B cell (primary cell): ENCODE measurements at regions not wholly inside any gene's neighbourhood (a gene's known extent, or its start where the extent isn't known, plus 50 kb on each side); places are given as distances from the start of the nearest gene placed in this dataset.

Source experiments
- ATAC-seq: fragments of 200-7000 bp; cut with Tn5 transposase; one replicate; pipeline ENCODE4 v1.10.0; 2021; ENCODE audit warnings: low read depth, mild to moderate bottlenecking, moderate number of reproducible peaks, moderate library complexity
- CTCF ChIA-PET: fragments of 350-600 bp; sonication (Branson Sonifier 250); formaldehyde crosslinking; loops from one replicate; lab custom pipeline; 2021; ENCODE audit warnings: antibody characterized with exemption, inconsistent platforms; lab: Charles Lee
- POLR2A ChIA-PET: fragments of 350-600 bp; sonication (Branson Sonifier 250); formaldehyde crosslinking; loops from one replicate; lab custom pipeline; 2021; ENCODE audit warnings: antibody characterized with exemption; lab: Charles Lee
- DNase-seq: peaks from one replicate; pipeline ENCODE4 v3.0.0; 2013
- H2AFZ ChIP-seq: 2 replicates; pipeline ENCODE4 v1.6.1; 2012; ENCODE audit warnings: mild to moderate bottlenecking, low read depth, low read length; ENCODE audit not compliant: insufficient read depth, poor library complexity, severe bottlenecking
- H3K27ac ChIP-seq, 2 donors: 1 replicate in 1 of 2; 2 replicates in 1 of 2; pipeline ENCODE4 v1.5.1; 2012 to 2013; ENCODE audit warnings: low read length in 2 of 2, mild to moderate bottlenecking in 2 of 2, moderate library complexity in 1 of 2
- H3K27me3 ChIP-seq, 4 experiments: fragments of 200-600 bp in 1 of 4; sonication (generic) in 1 of 4; replicated peaks in 1 of 4; 1 replicate in 2 of 4; 2 replicates in 2 of 4; pipeline versions ENCODE4 v1.6.1 to v1.7.0; 2013 to 2016; ENCODE audit warnings: low read length in 3 of 4, mild to moderate bottlenecking in 2 of 4, mixed read lengths in 1 of 4, moderate library complexity in 1 of 4; ENCODE audit not compliant: insufficient read depth in 4 of 4, control insufficient read depth in 3 of 4; ENCODE audit errors: control extremely low read depth in 1 of 4
- H3K36me3 ChIP-seq, 2 experiments: replicated peaks in 1 of 2; 1 replicate in 1 of 2; 2 replicates in 1 of 2; pipeline versions ENCODE4 v1.6.1 to v1.7.1; 2013; ENCODE audit warnings: low read length in 1 of 2; ENCODE audit not compliant: insufficient read depth in 2 of 2, control insufficient read depth in 1 of 2; ENCODE audit errors: control extremely low read depth in 1 of 2, extremely low read depth in 1 of 2
- H3K4me1 ChIP-seq, 2 donors: fragments of 200-600 bp in 1 of 2; sonication (generic) in 1 of 2; 1 replicate in 1 of 2; 2 replicates in 1 of 2; pipeline versions ENCODE4 v1.5.1 to v1.6.1; 2013 to 2017; ENCODE audit warnings: low read length in 2 of 2; ENCODE audit not compliant: control insufficient read depth in 2 of 2, insufficient read depth in 2 of 2
- H3K4me2 ChIP-seq: replicated peaks from 2 replicates; pipeline ENCODE3; 2012; ENCODE audit warnings: mild to moderate bottlenecking, low read depth, low read length; ENCODE audit not compliant: poor library complexity, severe bottlenecking
- H3K4me3 ChIP-seq, 5 experiments: fragments of 200-600 bp in 1 of 5; sonication (generic) in 1 of 5; 1 replicate in 3 of 5; 2 replicates in 2 of 5; pipeline versions ENCODE4 v1.5.1 to v1.7.0; 2011 to 2016; ENCODE audit warnings: low read length in 4 of 5, mild to moderate bottlenecking in 4 of 5, low read depth in 2 of 5, control low read depth in 1 of 5, moderate library complexity in 1 of 5; ENCODE audit not compliant: insufficient read depth in 1 of 5; ENCODE audit errors: control extremely low read depth in 1 of 5, extremely low read depth in 1 of 5
- H3K79me2 ChIP-seq: fragments of 200-600 bp; sonication (generic); one replicate; pipeline ENCODE4 v1.6.0; 2016; ENCODE audit warnings: low read length; ENCODE audit not compliant: control insufficient read depth, insufficient read depth
- H3K9ac ChIP-seq: fragments of 200-600 bp; sonication (generic); 2 replicates; pipeline ENCODE4 v1.6.1; 2017; ENCODE audit warnings: mild to moderate bottlenecking, low read length, moderate library complexity
- H3K9me3 ChIP-seq, 3 donors: one replicate each; pipeline versions ENCODE4 v1.6.1 to v1.7.1; 2013; ENCODE audit warnings: low read length in 2 of 3; ENCODE audit not compliant: control insufficient read depth in 2 of 3, insufficient read depth in 1 of 3; ENCODE audit errors: control extremely low read depth in 1 of 3
- H4K20me1 ChIP-seq: 2 replicates; pipeline ENCODE4 v1.6.0; 2012; ENCODE audit warnings: mild to moderate bottlenecking, low read length; ENCODE audit not compliant: insufficient read depth, control insufficient read depth, poor library complexity, severe bottlenecking
- H3K27ac Mint-ChIP-seq: one replicate; pipeline ENCODE4 v1.8.0; 2021; ENCODE audit warnings: mixed read lengths
- H3K27me3 Mint-ChIP-seq: one replicate; pipeline ENCODE4 v1.8.0; 2021; ENCODE audit warnings: mixed read lengths
- H3K4me1 Mint-ChIP-seq: one replicate; pipeline ENCODE4 v1.8.0; 2021; ENCODE audit warnings: mixed read lengths
- H3K4me3 Mint-ChIP-seq: one replicate; pipeline ENCODE4 v1.8.0; 2021; ENCODE audit warnings: mixed read lengths
- H3K9me3 Mint-ChIP-seq: one replicate; pipeline ENCODE4 v1.8.0; 2022; ENCODE audit warnings: mixed read lengths; ENCODE audit not compliant: insufficient read depth
- CTCF ChIP-seq: fragments of 200-600 bp; IDR thresholded peaks from one replicate; pipeline ENCODE4 v1.8.0; 2022; ENCODE audit warnings: antibody characterized with exemption, mild to moderate bottlenecking
- EZH2 ChIP-seq: IDR thresholded peaks from 2 replicates; pipeline ENCODE4 v1.6.1; 2012; ENCODE audit warnings: borderline replicate concordance, low read depth, mild to moderate bottlenecking, moderate library complexity, low read length; ENCODE audit not compliant: insufficient read depth, poor library complexity, severe bottlenecking
- WGBS: methylation state at CpG from one replicate; pipeline ENCODE4 v1.1.5; 2013; ENCODE audit warnings: missing lambda C conversion rate; ENCODE audit not compliant: insufficient coverage; 5-methylcytosine and 5-hydroxymethylcytosine counted together
- intact Hi-C: fragments of 100-400 bp; cut with micrococcal nuclease; formaldehyde crosslinking; loops from one replicate; pipeline ENCODE4 v1.10.0; 2022

DNA sequence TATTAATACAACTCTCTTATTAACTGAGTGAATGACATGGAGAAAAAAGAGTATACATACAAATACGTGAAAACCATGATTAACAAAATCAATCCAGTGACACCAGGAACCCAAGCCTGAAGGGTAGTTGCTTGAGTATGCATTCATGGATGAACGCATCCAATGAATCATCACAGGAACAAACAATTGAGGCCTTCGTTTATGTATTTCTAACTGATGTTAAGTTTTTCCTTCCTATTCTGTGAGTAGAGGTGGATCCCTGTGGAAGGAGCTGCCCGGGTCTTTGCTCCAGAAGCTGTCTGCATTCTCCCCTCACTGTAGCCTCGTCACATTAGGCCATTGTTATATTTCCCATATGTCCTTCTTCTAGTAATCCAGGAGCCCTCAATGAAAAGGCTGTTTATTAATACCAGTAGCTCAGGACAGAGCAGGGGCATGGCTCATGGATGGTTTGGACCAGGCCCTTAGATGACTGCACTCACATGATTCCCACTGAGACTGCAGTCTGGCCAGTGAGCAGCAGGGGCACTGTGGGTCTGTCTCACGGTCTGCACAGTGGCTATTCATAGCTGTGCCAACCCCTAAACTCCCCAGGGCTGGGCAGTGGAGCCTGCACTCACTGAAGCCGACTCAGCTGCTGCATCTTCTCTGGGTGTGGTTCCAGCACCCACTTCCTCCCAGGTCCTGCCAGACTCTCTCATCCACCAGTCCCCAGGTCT is 128.1 kb upstream of the TOP3B start:
- peak overlapping the region in 1 of 5 experiments; percentile 48 for H3K4me3 ChIP-seq
- TF ChIP-seq EZH2 (no peak), CTCF (peak; percentile 80)
- Mint-ChIP-seq H3K27ac (peak overlapping the region; percentile 97), H3K27me3 (no peaks in the 10 kb centered on the region), H3K4me1 (peaks cover 46% of the 10 kb centered on the region), H3K9me3 (no peaks in the 10 kb centered on the region), H3K4me3 (peak overlapping the region; percentile 78)
- H3K9me3 ChIP-seq: no peaks in the 10 kb centered on the region
- H3K27me3 ChIP-seq: no peaks in the 10 kb centered on the region
- H3K4me2 ChIP-seq: peak overlapping the region; percentile 77
- intact Hi-C loops: loop anchor here (1.0 to 10.0 kb wide), 10 partner anchors 9 to 313 kb away; no protein-coding TSS in a partner anchor
- H3K9ac ChIP-seq: peak overlapping the region; percentile 37
- CTCF ChIA-PET: interaction anchor here (0.5 to 4.3 kb wide), 57 partner anchors 8 to 844 kb away, joined by 3 to 84 read pairs (median 5); partner anchors contain the start of gene TOP3B
- no peaks in the 10 kb centered on the region for H3K36me3 ChIP-seq
- H4K20me1 ChIP-seq: no peaks in the 10 kb centered on the region
- H3K79me2 ChIP-seq: peaks cover 8% of the 10 kb centered on the region
- peak overlapping the region; percentile 2 for H2AFZ ChIP-seq
- DNase-seq (peak; percentile 94), ATAC-seq (peak; percentile 96)
- peak overlapping the region; percentile 78 to 93 for H3K27ac ChIP-seq
- peaks cover 42 to 44% of the 10 kb centered on the region in 2 donors for H3K4me1 ChIP-seq
- 50% methylated on average over 2 of the region's 7 CpGs for WGBS
- POLR2A ChIA-PET: interaction anchor here (0.7 to 1.8 kb wide), 12 partner anchors 9 to 215 kb away, joined by 3 to 13 read pairs (median 5); no protein-coding TSS in a partner anchor
